Spleen (tissue), 11 donors: ENCODE measurements at regions not wholly inside any gene's neighbourhood (a gene's known extent, or its start where the extent isn't known, plus 50 kb on each side); places are given as distances from the start of the nearest gene placed in this dataset.

ENCODE experiments used
- DNase-seq: peaks from one replicate; pipeline ENCODE4 v3.0.0-alpha.2; 2020
- H3K27ac ChIP-seq, 8 donors: fragments of 200-600 bp; sonication (generic) in 7 of 8; 1 replicate in 4 of 8; 2 replicates in 4 of 8; pipeline versions ENCODE4 v1.5.0 to v1.8.0; 2016 to 2021; ENCODE audit warnings: inconsistent platforms in 4 of 8, mild to moderate bottlenecking in 4 of 8, moderate library complexity in 1 of 8
- H3K27me3 ChIP-seq, 7 donors: fragments of 200-600 bp; sonication (generic) in 6 of 7; replicated peaks in 1 of 7; 1 replicate in 4 of 7; 2 replicates in 3 of 7; pipeline versions ENCODE4 v1.5.0 to v1.8.0; 2016 to 2021; ENCODE audit warnings: inconsistent platforms in 3 of 7, mild to moderate bottlenecking in 1 of 7
- H3K36me3 ChIP-seq, 6 donors: fragments of 200-600 bp; sonication (generic) in 5 of 6; 1 replicate in 4 of 6; 2 replicates in 2 of 6; pipeline versions ENCODE4 v1.5.0 to v1.8.0; 2016 to 2021; ENCODE audit warnings: inconsistent platforms in 2 of 6
- H3K4me1 ChIP-seq, 6 donors: fragments of 200-600 bp; sonication (generic) in 5 of 6; 1 replicate in 3 of 6; 2 replicates in 3 of 6; pipeline versions ENCODE4 v1.5.0 to v1.8.0; 2016 to 2021; ENCODE audit warnings: inconsistent platforms in 3 of 6
- H3K4me3 ChIP-seq, 8 donors: fragments of 200-600 bp; sonication (generic) in 7 of 8; 1 replicate in 4 of 8; 2 replicates in 4 of 8; pipeline versions ENCODE4 v1.5.0 to v1.8.0; 2016 to 2021; ENCODE audit warnings: inconsistent platforms in 4 of 8, mild to moderate bottlenecking in 4 of 8, moderate library complexity in 2 of 8
- H3K9me3 ChIP-seq, 8 donors: fragments of 200-600 bp; sonication (generic) in 7 of 8; 1 replicate in 4 of 8; 2 replicates in 4 of 8; pipeline versions ENCODE4 v1.5.0 to v1.8.0; 2016 to 2021; ENCODE audit warnings: inconsistent platforms in 4 of 8
- CTCF ChIP-seq, 11 experiments: fragments of 200-600 bp in 7 of 11; fragments of 450-650 bp in 4 of 11; sonication (generic) in 4 of 11; IDR thresholded peaks in 8 of 11; conservative IDR thresholded peaks in 3 of 11; 1 replicate in 7 of 11; 2 replicates in 4 of 11; pipeline versions ENCODE4 v1.4.0 to v1.8.0; 2016 to 2021; ENCODE audit warnings: antibody characterized with exemption in 11 of 11, inconsistent platforms in 4 of 11, mild to moderate bottlenecking in 1 of 11
- POLR2A ChIP-seq, 3 donors: fragments of 450-650 bp; IDR thresholded peaks; one replicate each; pipeline ENCODE4 v1.5.1; 2017; ENCODE audit warnings: antibody characterized with exemption in 3 of 3, mild to moderate bottlenecking in 1 of 3
- POLR2AphosphoS5 ChIP-seq, 3 donors: sonication (generic); formaldehyde crosslinking; IDR thresholded peaks; one replicate each; pipeline ENCODE4 v1.5.1; 2017; ENCODE audit warnings: antibody characterized with exemption in 3 of 3
- WGBS, 5 donors: extraction: QIAGEN DNeasy Blood & Tissue Kit in 3 of 5; methylation state at CpG; one replicate each; pipeline versions ENCODE4 v1.1.5 to v1.1.7; 2013 to 2018; 5-methylcytosine and 5-hydroxymethylcytosine counted together
- intact Hi-C: fragments of 100-400 bp; cut with DNase I; formaldehyde crosslinking; loops from one replicate; pipeline ENCODE4 v1.15.0; 2023; ENCODE audit warnings: low total_unique reads
- donor health status: healthy with polysubstance abuse.
- donor health status: DM: no; HTN: no; CAD: no; lungs with moderate emphysema.
- donor health status: DM: no; HTN: no; CAD: no.
- donor health status: Bipolar disorder and iron deficiency.
- donor health status: healthy.
- donor health status: DM: no; HTN: no; CAD: no.
- donor health status: DM: yes; HTN: yes; CAD: no.

- peaks cover 0 to 22% (median 0%) of the 10 kb centered on the region in 7 donors for H3K27me3 ChIP-seq
- no peak overlapping the region for H3K4me3 ChIP-seq
- TF ChIP-seq POLR2AphosphoS5 (IDR thresholded peaks at IDR 0.05) (no peak), CTCF (IDR thresholded peaks at IDR 0.05 in 8 of 11, conservative IDR thresholded peaks at IDR 0.05 in 3 of 11) (no peak), POLR2A (IDR thresholded peaks at IDR 0.05) (no peak)
- H3K4me1 ChIP-seq = no peaks in the 10 kb centered on the region
- intact Hi-C loops = no loop called here
- no peak for DNase-seq
- 86 to 98% (median 87%) methylated on average over 7 to 13 of the region's 13 CpGs for WGBS, 5 donors
- H3K36me3 ChIP-seq = no peaks in the 10 kb centered on the region
- H3K27ac ChIP-seq = no peak overlapping the region
- no peaks in the 10 kb centered on the region for H3K9me3 ChIP-seq
Measured at GRCh38 chr6:168942646-168943045, 311.0 kb downstream of the THBS2 start.

GRCh38 chr6:168941036-168941435, 312.6 kb downstream of the THBS2 start:
- no peaks in the 10 kb centered on the region for H3K36me3 ChIP-seq
- peaks cover 0 to 31% (median 0%) of the 10 kb centered on the region in 7 donors for H3K27me3 ChIP-seq
- no peak overlapping the region for H3K4me3 ChIP-seq
- no peaks in the 10 kb centered on the region for H3K9me3 ChIP-seq
- H3K4me1 ChIP-seq = no peaks in the 10 kb centered on the region
- 49 to 96% (median 63%) methylated on average over 2 of the region's 2 CpGs for WGBS, 5 donors
- TF ChIP-seq POLR2AphosphoS5 (IDR thresholded peaks at IDR 0.05) (no peak), CTCF (IDR thresholded peaks at IDR 0.05 in 8 of 11, conservative IDR thresholded peaks at IDR 0.05 in 3 of 11) (no peak), POLR2A (IDR thresholded peaks at IDR 0.05) (no peak)
- H3K27ac ChIP-seq = no peak overlapping the region
- intact Hi-C loops = no loop called here
- DNase-seq = no peak

GRCh38 chr6:168939796-168940195, 313.9 kb downstream of the THBS2 start:
- intact Hi-C loops = no loop called here
- TF ChIP-seq CTCF (IDR thresholded peaks at IDR 0.05 in 8 of 11, conservative IDR thresholded peaks at IDR 0.05 in 3 of 11) (no peak), POLR2A (IDR thresholded peaks at IDR 0.05) (no peak), POLR2AphosphoS5 (IDR thresholded peaks at IDR 0.05) (no peak)
- no peak for DNase-seq
- H3K27me3 ChIP-seq = peaks cover 0 to 32% (median 0%) of the 10 kb centered on the region in 7 donors
- H3K4me1 ChIP-seq = no peaks in the 10 kb centered on the region
- no peak overlapping the region for H3K27ac ChIP-seq
- no peaks in the 10 kb centered on the region for H3K9me3 ChIP-seq
- no peak overlapping the region for H3K4me3 ChIP-seq
- no peaks in the 10 kb centered on the region for H3K36me3 ChIP-seq
- WGBS, 5 donors = 86 to 91% (median 89%) methylated on average over 13 of the region's 13 CpGs

DNA sequence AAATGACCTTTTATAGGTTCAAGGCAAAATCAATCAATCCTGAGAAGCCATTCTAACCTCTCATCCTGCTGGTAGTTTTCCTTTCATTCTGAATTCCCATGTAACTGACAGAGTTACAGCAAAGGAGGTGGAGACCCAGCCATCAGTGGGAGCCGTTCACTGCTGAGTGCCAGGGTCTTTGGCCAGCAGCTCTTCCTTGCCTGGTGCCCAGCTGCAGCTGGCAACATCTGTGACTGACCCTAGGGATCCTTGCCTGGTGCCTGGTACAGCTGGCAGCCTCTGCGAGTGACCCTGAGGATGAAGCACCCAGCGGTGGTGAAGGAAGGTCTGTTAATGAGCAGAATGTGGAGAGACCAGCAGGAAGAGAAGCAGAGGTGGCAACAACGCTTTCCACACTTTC, 314.6 kb downstream of the THBS2 start:
- peaks cover 0 to 39% (median 0%) of the 10 kb centered on the region in 7 donors for H3K27me3 ChIP-seq
- DNase-seq = no peak
- H3K27ac ChIP-seq = no peak overlapping the region
- intact Hi-C loops = no loop called here
- no peaks in the 10 kb centered on the region for H3K9me3 ChIP-seq
- TF ChIP-seq POLR2AphosphoS5 (IDR thresholded peaks at IDR 0.05) (no peak), POLR2A (IDR thresholded peaks at IDR 0.05) (no peak), CTCF (IDR thresholded peaks at IDR 0.05 in 8 of 11, conservative IDR thresholded peaks at IDR 0.05 in 3 of 11) (no peak)
- H3K4me1 ChIP-seq = no peaks in the 10 kb centered on the region
- no peak overlapping the region for H3K4me3 ChIP-seq
- H3K36me3 ChIP-seq = no peaks in the 10 kb centered on the region
- 68 to 79% (median 71%) methylated on average over 4 of the region's 4 CpGs for WGBS, 5 donors
